ENCODE measurements at regions not wholly inside any gene's neighbourhood (a gene's known extent, or its start where the extent isn't known, plus 50 kb on each side); places are given as distances from the start of the nearest gene placed in this dataset.
"Not testable (repeated sequence)": the region's sequence is repeated elsewhere in the genome, so short reads cannot be mapped to it uniquely, and the experiment has no call there.

- no peak overlapping the region for H3K4me3 ChIP-seq
- H3K9me3 ChIP-seq (ENCODE audit: low read depth): no peaks in the 10 kb centered on the region
- TF ChIP-seq CTCF (IDR thresholded peaks at IDR 0.05; ENCODE audit: low read depth, low read length): no peak
- no peaks in the 10 kb centered on the region for H3K4me1 ChIP-seq (ENCODE audit: low read depth)
- H3K27me3 ChIP-seq: no peaks in the 10 kb centered on the region
- H3K36me3 ChIP-seq: no peaks in the 10 kb centered on the region
- no peak for DNase-seq (ENCODE audit: low read depth in 1 of 2, low spot score in 1 of 2)
- no peak overlapping the region for H3K27ac ChIP-seq
Measured at GRCh38 chr21:32868631-32869454, 97.3 kb upstream of the PAXBP1 start.

DNA sequence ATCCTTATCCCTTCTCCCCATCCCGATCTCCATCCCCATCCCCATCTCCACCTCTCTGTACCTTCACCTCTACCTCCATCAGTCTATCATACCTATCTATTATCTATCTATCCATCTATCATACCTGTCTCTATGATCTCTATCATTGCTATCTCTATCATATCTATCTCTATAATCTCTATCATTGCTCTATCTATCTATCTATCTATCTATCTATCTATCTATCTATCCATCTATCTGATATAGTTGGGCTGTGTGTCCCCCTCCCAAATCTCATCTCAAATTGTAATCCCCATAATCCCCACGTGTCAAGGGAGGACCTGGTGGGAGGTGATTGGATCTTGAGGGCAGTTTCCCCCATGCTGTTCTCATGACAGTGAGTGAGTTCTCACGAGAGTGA, 97.9 kb upstream of the PAXBP1 start:
- Histone ChIP-seq H3K27ac (no peak overlapping the region), H3K36me3 (no peaks in the 10 kb centered on the region), H3K27me3 (no peaks in the 10 kb centered on the region), H3K9me3 (ENCODE audit: low read depth) (no peaks in the 10 kb centered on the region), H3K4me1 (ENCODE audit: low read depth) (no peaks in the 10 kb centered on the region), H3K4me3 (no peak overlapping the region)
- TF ChIP-seq CTCF (IDR thresholded peaks at IDR 0.05; ENCODE audit: low read depth, low read length): no peak
- DNase-seq (ENCODE audit: low read depth in 1 of 2, low spot score in 1 of 2): no peak

GRCh38 chr21:32876426-32876825, 104.9 kb upstream of the PAXBP1 start:
- Histone ChIP-seq H3K36me3 (no peaks in the 10 kb centered on the region), H3K27ac (no peak overlapping the region), H3K4me1 (ENCODE audit: low read depth) (no peaks in the 10 kb centered on the region), H3K27me3 (no peaks in the 10 kb centered on the region), H3K9me3 (ENCODE audit: low read depth) (no peaks in the 10 kb centered on the region), H3K4me3 (no peak overlapping the region)
- TF ChIP-seq CTCF (IDR thresholded peaks at IDR 0.05; ENCODE audit: low read depth, low read length): no peak
- no peak for DNase-seq (ENCODE audit: low read depth in 1 of 2, low spot score in 1 of 2)

GRCh38 chr21:32877888-32878287, 106.3 kb upstream of the PAXBP1 start:
- H3K27me3 ChIP-seq; H3K4me1 ChIP-seq (ENCODE audit: low read depth); H3K9me3 ChIP-seq (ENCODE audit: low read depth); H3K27ac ChIP-seq; H3K36me3 ChIP-seq; H3K4me3 ChIP-seq; DNase-seq (ENCODE audit: low read depth in 1 of 2, low spot score in 1 of 2): not testable (repeated sequence)

DNA sequence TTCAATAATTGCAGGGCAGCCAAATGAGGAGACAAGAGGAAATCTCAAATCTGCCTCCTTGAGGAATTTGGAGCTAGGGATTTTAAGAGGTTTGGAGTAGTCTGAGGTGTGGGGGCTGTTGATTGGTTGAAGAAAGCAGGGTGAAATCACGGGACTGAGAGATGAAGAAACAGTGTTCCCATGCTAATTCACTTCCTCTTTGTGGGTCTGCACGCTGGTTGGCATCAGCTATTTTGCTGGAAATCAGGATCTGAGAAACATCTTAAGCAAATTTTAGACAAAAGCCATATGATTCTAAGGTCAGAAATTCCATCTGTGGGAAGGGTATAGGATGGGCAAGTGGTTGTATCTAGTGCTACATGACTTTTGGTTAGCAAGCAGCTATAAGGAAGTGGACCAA, 107.1 kb upstream of the PAXBP1 start:
- H3K4me3 ChIP-seq: no peak overlapping the region
- DNase-seq (ENCODE audit: low read depth in 1 of 2, low spot score in 1 of 2): no peak
- TF ChIP-seq CTCF (IDR thresholded peaks at IDR 0.05; ENCODE audit: low read depth, low read length): no peak
- H3K27me3 ChIP-seq: no peaks in the 10 kb centered on the region
- H3K36me3 ChIP-seq: no peaks in the 10 kb centered on the region
- H3K27ac ChIP-seq: no peak overlapping the region
- no peaks in the 10 kb centered on the region for H3K4me1 ChIP-seq (ENCODE audit: low read depth)
- H3K9me3 ChIP-seq (ENCODE audit: low read depth): no peaks in the 10 kb centered on the region

- DNase-seq (ENCODE audit: low read depth in 1 of 2, low spot score in 1 of 2): no peak
- H3K9me3 ChIP-seq (ENCODE audit: low read depth): no peaks in the 10 kb centered on the region
- H3K27me3 ChIP-seq: peaks cover 5% of the 10 kb centered on the region
- H3K4me3 ChIP-seq: no peak overlapping the region
- no peaks in the 10 kb centered on the region for H3K36me3 ChIP-seq
- TF ChIP-seq CTCF (IDR thresholded peaks at IDR 0.05; ENCODE audit: low read depth, low read length): no peak
- H3K4me1 ChIP-seq (ENCODE audit: low read depth): no peaks in the 10 kb centered on the region
- H3K27ac ChIP-seq: no peak overlapping the region
Measured at GRCh38 chr21:32881458-32881857, 109.9 kb upstream of the PAXBP1 start.
